ENCODE measurements at regions not wholly inside any gene's neighbourhood (a gene's known extent, or its start where the extent isn't known, plus 50 kb on each side); places are given as distances from the start of the nearest gene placed in this dataset.

DNA sequence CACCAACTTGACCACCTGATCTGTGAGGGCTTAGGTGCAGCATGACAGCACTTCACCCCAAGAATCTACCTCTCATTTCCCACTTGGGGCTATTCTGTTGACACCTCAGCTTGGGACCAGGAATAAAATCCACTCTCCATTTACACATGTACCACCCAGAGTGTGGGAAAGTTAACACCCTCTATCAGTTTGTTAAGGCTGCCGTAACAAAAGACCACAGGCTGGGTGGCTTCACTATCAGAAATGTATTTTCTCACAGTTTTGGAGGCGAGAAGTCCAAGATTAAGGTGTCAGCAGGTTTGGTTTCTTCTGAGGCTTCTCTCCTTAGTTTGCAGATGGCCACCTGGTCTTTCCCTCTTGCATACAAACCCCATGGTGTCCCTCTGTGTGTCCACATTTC is 277.7 kb upstream of the ERBB4 start:
- intact Hi-C loops (cut with DNase I): no loop called here
- Histone ChIP-seq H3K27ac (no peak overlapping the region), H3K4me1 (no peaks in the 10 kb centered on the region), H3K36me3 (no peaks in the 10 kb centered on the region), H3K9me3 (no peaks in the 10 kb centered on the region), H3K27me3 (no peaks in the 10 kb centered on the region), H3K4me3 (no peak overlapping the region)
- DNase-seq (no peak), ATAC-seq (no peak)
- TF ChIP-seq, protein P1, sequence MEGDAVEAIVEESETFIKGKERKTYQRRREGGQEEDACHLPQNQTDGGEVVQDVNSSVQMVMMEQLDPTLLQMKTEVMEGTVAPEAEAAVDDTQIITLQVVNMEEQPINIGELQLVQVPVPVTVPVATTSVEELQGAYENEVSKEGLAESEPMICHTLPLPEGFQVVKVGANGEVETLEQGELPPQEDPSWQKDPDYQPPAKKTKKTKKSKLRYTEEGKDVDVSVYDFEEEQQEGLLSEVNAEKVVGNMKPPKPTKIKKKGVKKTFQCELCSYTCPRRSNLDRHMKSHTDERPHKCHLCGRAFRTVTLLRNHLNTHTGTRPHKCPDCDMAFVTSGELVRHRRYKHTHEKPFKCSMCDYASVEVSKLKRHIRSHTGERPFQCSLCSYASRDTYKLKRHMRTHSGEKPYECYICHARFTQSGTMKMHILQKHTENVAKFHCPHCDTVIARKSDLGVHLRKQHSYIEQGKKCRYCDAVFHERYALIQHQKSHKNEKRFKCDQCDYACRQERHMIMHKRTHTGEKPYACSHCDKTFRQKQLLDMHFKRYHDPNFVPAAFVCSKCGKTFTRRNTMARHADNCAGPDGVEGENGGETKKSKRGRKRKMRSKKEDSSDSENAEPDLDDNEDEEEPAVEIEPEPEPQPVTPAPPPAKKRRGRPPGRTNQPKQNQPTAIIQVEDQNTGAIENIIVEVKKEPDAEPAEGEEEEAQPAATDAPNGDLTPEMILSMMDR (IDR thresholded peaks at IDR 0.05): no peak

- intact Hi-C loops (cut with DNase I): no loop called here
- TF ChIP-seq, protein P1 (IDR thresholded peaks at IDR 0.05): no peak
- Histone ChIP-seq H3K9me3 (no peaks in the 10 kb centered on the region), H3K27me3 (no peaks in the 10 kb centered on the region), H3K27ac (no peak overlapping the region), H3K36me3 (no peaks in the 10 kb centered on the region), H3K4me1 (no peaks in the 10 kb centered on the region), H3K4me3 (no peak overlapping the region)
- DNase-seq: no peak
- ATAC-seq: peak; percentile 65
Observed at GRCh38 chr2:212815453-212815852, 276.9 kb upstream of the ERBB4 start.

DNA sequence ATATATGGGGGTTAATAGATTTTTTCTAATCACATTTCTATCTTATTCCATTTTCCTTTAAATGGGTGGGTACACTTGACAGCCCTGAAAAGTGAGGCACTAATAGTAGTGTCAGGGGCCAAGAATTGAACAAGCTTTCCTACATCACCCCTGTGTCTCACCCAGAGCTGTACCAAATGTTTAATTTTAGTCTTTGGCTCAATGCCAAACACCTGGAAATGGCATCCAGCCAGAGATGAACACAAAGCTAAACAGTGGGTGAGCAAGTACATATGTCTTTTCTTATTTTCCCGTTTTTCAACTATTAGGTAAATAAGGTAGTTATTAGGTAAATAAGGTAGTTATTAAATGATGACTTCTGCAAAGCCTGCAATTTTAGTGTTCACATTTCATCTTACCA is 276.3 kb upstream of the ERBB4 start:
- TF ChIP-seq, protein P1 (IDR thresholded peaks at IDR 0.05): no peak
- no peak overlapping the region for H3K27ac ChIP-seq
- H3K4me3 ChIP-seq: no peak overlapping the region
- H3K36me3 ChIP-seq: no peaks in the 10 kb centered on the region
- H3K9me3 ChIP-seq: no peaks in the 10 kb centered on the region
- intact Hi-C loops (cut with DNase I): no loop called here
- ATAC-seq: no peak
- DNase-seq: no peak
- no peaks in the 10 kb centered on the region for H3K4me1 ChIP-seq
- no peaks in the 10 kb centered on the region for H3K27me3 ChIP-seq

DNA sequence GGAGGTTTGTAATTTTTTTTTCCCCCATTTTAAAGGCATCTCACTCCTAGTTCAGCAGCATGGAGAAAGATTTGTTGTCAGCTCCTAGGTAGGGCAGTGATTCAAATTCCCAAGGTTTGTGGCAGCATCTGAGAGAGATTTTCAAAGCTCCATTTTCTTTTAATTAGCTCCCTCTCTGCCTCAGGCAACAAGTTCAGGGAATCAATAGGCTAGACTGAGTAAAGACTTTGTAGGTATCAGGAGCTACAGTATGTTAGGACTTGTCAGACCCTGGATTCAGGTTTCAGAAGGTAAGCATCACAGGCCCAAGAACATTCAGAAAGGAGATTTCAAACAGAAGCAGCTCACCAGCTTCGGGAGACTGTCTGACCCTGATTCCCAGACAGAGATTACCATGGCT is 273.3 kb upstream of the ERBB4 start:
- DNase-seq (no peak), ATAC-seq (no peak)
- no peak overlapping the region for H3K27ac ChIP-seq
- no peaks in the 10 kb centered on the region for H3K4me1 ChIP-seq
- H3K36me3 ChIP-seq: no peaks in the 10 kb centered on the region
- no peak overlapping the region for H3K4me3 ChIP-seq
- H3K27me3 ChIP-seq: no peaks in the 10 kb centered on the region
- intact Hi-C loops (cut with DNase I): no loop called here
- TF ChIP-seq, protein P1 (IDR thresholded peaks at IDR 0.05): no peak
- no peaks in the 10 kb centered on the region for H3K9me3 ChIP-seq

DNA sequence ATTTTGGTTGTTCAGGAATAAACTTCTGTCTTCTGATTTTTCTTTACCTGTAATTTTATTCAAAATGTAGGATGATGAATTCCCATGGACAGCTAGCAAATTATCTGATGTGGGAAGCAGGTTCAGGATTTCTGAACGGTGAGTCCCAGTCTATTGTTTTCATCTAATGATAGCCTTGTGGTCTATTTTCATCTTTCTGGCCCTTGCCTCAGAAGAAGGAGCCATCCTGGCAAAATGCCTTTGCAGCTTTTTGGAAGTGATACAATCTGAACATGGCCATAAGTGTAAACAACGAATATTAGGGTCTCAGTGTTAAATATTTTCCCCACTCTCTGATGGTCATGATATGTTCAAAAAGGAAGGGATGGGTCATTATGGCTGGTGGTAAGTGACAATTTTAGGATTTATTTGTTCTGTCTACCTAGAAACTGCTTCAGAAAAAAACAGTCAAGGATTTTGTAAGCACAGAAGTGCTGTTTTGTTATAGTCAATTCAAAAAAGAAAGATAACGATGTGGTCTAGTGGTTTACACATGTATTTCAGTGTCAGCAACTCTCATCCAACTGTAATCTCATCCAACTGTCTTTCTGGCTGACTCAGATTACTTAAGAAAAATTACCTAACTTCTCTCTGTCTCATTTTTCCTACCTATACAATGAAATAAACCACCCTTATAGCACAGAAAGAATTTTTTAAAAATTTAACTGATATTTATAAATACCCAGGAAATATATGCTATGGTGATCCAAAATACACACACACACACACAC is 272.6 kb upstream of the ERBB4 start:
- ATAC-seq: no peak

More for the DNA sequence above, 272.6 kb upstream of the ERBB4 start:
- no peaks in the 10 kb centered on the region for H3K9me3 ChIP-seq
- H3K4me3 ChIP-seq: no peak overlapping the region
- H3K27ac ChIP-seq: no peak overlapping the region
- TF ChIP-seq, protein P1 (IDR thresholded peaks at IDR 0.05): no peak
- H3K27me3 ChIP-seq: no peaks in the 10 kb centered on the region
- intact Hi-C loops (cut with DNase I): no loop called here
- no peaks in the 10 kb centered on the region for H3K36me3 ChIP-seq
- no peak for DNase-seq
- no peaks in the 10 kb centered on the region for H3K4me1 ChIP-seq

Data from upper lobe of right lung (tissue), 1 donor.